Spinal cord (tissue), 9 donors: ENCODE measurements at regions not wholly inside any gene's neighbourhood (a gene's known extent, or its start where the extent isn't known, plus 50 kb on each side); places are given as distances from the start of the nearest gene placed in this dataset.

Source experiments
- DNase-seq, 6 donors: peaks; one replicate each; pipeline versions ENCODE4 v3.0.0 to v3.0.0-alpha.2; 2013 to 2015; ENCODE audit warnings: low spot score in 6 of 6, low read depth in 4 of 6
- H3K27ac ChIP-seq: one replicate; pipeline ENCODE4 v1.5.1; 2013; ENCODE audit warnings: low read depth, low read length, control low read depth
- H3K27me3 ChIP-seq: one replicate; pipeline ENCODE4 v1.6.1; 2013; ENCODE audit warnings: low read length; ENCODE audit not compliant: control insufficient read depth, insufficient read depth
- H3K36me3 ChIP-seq: one replicate; pipeline ENCODE4 v1.6.1; 2013; ENCODE audit warnings: low read length; ENCODE audit not compliant: control insufficient read depth, insufficient read depth
- H3K4me1 ChIP-seq: one replicate; pipeline ENCODE4 v1.6.1; 2013; ENCODE audit warnings: low read length; ENCODE audit not compliant: control insufficient read depth, insufficient read depth
- H3K4me3 ChIP-seq: one replicate; pipeline ENCODE4 v1.5.1; 2013; ENCODE audit warnings: low read depth, low read length, control low read depth
- H3K9me3 ChIP-seq: one replicate; pipeline ENCODE4 v1.6.1; 2013; ENCODE audit warnings: low read length; ENCODE audit not compliant: control insufficient read depth, insufficient read depth
- WGBS: methylation state at CpG from one replicate; pipeline ENCODE4 v1.1.5; 2013; ENCODE audit warnings: missing lambda C conversion rate; ENCODE audit not compliant: insufficient coverage; 5-methylcytosine and 5-hydroxymethylcytosine counted together
- donor health status: healthy.

DNA sequence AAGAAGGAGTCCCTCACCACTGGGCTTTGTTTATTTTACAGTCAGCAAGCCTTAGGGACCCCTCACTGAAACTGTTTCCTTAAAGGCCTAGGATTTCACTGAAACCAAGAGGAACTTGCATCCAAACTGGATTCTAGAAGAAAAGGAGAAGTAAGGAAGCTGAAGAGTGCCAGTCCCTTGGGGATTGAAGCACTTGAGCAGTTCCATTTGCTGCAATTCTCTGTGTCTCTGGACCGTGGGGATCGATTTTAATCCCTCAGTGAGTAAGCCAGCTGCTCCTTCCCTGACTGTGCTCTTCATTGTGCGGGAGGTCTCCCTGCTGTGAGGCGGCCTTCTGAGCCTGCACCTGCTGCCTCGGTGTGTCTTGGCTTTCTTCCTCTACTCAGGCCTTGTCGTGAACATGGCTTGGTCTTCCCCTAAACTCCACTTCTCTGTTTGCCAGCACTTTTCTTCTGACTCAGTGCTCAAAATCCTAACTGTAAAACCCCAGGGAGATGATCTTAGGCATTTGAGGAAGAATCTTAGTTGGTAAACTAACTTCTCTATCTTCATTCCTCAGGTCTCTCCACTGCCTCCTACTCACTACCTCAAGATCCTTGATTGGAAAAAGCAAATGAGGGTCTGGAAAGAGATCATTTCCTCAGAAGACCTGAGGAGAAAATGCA is 132.6 kb downstream of the SLC38A6 start:
- Histone ChIP-seq H3K27me3 (no peaks in the 10 kb centered on the region), H3K9me3 (peaks cover 2% of the 10 kb centered on the region), H3K4me3 (no peak overlapping the region), H3K27ac (no peak overlapping the region), H3K4me1 (peaks cover 10% of the 10 kb centered on the region), H3K36me3 (no peaks in the 10 kb centered on the region)
- DNase-seq: peak in 1 of 6 donors; percentile 25
- WGBS: 43% methylated on average over 6 of the region's 6 CpGs

DNA sequence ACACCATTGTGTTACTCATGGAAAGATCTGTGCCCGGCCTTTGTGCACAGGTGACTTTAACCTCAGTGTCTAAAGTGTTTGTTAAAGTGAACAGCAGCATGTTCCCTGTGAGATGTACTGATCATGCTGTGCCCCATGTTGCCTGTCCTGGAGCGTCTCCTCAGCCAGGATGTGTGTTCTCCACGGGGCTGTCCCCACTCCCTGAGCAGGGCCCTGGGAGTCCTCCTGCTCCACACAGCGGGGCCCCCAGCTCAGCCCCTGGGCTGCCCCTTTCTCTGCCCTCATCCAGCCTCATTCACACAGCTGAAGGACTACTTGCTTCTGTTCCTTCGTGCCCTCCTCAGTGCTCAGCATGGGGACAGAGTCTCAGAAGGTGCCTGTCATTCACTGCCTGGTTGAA is 131.5 kb downstream of the SLC38A6 start:
- Histone ChIP-seq H3K27me3 (no peaks in the 10 kb centered on the region), H3K9me3 (peaks cover 2% of the 10 kb centered on the region), H3K4me3 (no peak overlapping the region), H3K36me3 (no peaks in the 10 kb centered on the region), H3K27ac (no peak overlapping the region), H3K4me1 (peaks cover 16% of the 10 kb centered on the region)
- DNase-seq: no peak
- 86% methylated on average over 5 of the region's 5 CpGs for WGBS

DNA sequence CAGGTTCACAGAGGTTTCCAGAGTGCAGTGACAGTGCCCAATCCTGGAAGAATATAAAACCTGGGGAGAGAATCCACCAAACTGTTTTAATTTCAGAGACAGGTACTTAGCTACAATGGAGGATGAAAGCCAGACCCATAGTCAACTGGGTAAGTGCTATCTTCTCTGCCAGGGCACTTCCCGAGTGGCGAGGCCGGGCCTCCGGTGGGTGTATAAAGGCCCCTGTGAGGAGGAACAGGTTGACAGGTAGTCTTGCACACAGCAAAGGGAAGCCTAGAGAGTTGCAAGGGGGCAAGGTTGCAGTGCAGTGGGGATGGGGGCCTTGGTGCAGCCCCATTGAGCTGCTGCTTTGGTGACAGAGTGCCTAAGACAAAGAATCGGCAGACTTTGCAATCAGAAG is 130.7 kb downstream of the SLC38A6 start:
- 86% methylated on average over 4 of the region's 5 CpGs for WGBS
- Histone ChIP-seq H3K4me3 (no peak overlapping the region), H3K9me3 (peaks cover 2% of the 10 kb centered on the region), H3K4me1 (peaks cover 24% of the 10 kb centered on the region), H3K27ac (no peak overlapping the region), H3K27me3 (no peaks in the 10 kb centered on the region), H3K36me3 (no peaks in the 10 kb centered on the region)
- DNase-seq: no peak

DNA sequence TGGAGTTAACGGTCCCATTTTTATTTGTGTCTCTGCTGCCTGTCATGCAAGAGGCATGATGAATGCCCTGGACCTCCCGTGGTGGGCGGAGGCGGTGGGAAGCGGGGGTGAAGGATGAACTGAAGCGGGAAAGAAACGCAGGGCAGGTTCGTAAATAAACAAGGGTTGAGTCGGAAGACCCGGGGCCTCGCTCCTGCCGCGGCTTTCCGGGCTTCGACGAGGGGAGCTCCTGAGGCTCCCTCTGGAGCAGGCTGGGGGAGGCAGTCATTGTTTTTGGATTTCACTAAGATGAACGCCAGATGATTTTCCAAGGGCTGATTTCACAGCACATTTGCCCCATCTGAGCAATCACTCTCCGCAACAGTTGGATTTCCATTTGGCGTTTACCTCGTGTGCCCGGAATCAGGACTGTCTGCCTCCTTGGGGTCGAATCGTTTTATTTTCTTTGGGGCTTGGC is 130.2 kb downstream of the SLC38A6 start:
- no peak overlapping the region for H3K4me3 ChIP-seq
- WGBS: 30% methylated on average over 23 of the region's 23 CpGs
- peak overlapping the region; percentile 57 for H3K27ac ChIP-seq

DNA sequence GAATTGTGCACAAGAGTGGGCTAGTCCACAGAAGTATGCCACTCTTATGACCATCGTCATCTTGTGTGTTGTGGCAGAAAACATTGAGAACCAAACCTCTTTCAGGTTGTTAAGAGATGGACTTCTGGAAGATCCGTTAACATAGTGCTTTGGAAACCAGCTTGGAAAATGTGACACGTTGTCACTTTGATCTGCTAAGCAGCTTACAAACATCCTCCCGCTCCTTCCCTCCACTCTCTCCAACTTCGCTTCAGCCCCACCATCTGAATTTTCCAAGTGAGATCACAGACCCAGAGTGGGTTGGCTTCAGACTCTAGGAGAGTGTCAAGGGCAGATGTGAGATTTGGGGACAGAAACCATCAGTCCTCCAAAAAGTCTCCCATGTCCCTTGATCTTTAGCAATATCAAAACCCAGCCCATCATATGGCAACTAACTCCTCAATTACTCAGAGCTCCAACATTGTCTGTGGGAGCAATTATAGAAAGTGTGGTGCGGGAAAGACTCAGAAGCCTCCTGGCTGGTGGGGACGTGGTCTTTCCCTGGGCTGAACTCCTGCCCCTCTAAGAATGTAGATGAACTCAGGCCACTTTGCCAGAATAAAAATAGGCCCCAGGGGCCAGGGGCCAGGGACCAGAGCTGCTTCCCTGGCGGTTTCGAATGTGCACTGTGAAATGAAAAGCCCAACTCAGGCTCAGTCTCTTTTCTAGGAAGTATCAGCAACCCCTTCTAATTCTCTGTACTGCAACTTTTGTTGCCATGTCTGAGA is 129.5 kb downstream of the SLC38A6 start:
- Histone ChIP-seq H3K27me3 (no peaks in the 10 kb centered on the region), H3K9me3 (peaks cover under 1% of the 10 kb centered on the region), H3K27ac (no peak overlapping the region), H3K4me3 (no peak overlapping the region), H3K36me3 (no peaks in the 10 kb centered on the region), H3K4me1 (peaks cover 25% of the 10 kb centered on the region)
- WGBS: 75% methylated on average over 7 of the region's 9 CpGs
- DNase-seq: no peak

More for the DNA sequence above, 130.2 kb downstream of the SLC38A6 start:
- DNase-seq: no peak
- no peaks in the 10 kb centered on the region for H3K36me3 ChIP-seq
- H3K9me3 ChIP-seq: peaks cover 2% of the 10 kb centered on the region
- H3K4me1 ChIP-seq: peaks cover 25% of the 10 kb centered on the region
- H3K27me3 ChIP-seq: no peaks in the 10 kb centered on the region

DNA sequence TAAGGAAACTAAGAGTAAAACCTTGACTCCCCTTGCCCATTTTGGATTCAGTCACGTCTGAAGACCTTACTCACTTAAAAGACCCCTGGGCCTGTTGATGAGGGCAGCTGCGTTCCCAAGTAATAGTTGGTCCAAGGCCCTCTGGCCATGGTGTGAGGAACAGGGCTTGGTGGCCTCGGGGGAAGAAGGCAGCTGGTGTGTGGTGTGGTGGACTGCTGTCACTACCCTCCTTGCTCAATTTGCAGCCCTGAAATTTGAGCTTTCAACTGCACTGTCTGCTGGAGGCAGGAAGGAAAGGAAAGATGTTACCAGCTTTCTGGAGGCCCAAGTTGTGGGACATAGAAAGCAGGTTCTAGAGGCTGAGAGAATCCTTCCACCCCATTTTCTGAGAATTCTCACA is 128.2 kb downstream of the SLC38A6 start:
- WGBS: 57% methylated on average over 2 of the region's 3 CpGs
- no peaks in the 10 kb centered on the region for H3K36me3 ChIP-seq
- H3K4me3 ChIP-seq: no peak overlapping the region
- H3K4me1 ChIP-seq: peaks cover 25% of the 10 kb centered on the region
- H3K27me3 ChIP-seq: no peaks in the 10 kb centered on the region
- H3K9me3 ChIP-seq: no peaks in the 10 kb centered on the region
- DNase-seq: no peak
- H3K27ac ChIP-seq: no peak overlapping the region

DNA sequence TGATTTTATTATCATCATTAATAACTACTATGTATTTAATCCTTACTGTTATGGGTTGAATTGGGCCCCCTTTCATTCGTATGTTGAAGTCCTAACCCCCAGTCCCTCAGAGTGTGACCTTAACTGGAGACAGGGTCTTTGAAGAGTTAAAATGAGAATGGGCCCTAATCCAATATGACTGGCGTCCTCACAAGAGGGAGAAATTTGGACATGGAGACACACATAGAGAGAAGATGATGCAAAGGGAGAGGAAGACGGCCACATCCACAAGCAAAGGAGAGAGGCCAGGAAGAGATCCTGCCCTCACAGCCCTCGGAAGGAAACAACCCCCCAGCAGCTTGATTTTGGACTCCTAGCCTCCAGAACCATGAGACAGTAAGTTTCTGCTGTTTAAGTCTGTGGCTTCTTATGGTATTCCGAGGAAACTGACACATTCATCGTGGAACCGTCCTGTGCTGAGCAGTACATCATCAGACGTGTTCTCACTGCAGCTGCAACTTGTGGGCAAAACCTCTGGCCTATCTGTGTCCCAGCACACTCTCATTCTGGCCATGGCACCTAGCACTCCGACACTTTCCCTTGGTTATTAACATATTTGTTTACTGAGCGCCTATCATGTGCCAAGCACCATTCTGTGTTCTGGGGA is 127.6 kb downstream of the SLC38A6 start:
- Histone ChIP-seq H3K4me3 (no peak overlapping the region), H3K27ac (no peak overlapping the region), H3K36me3 (no peaks in the 10 kb centered on the region), H3K27me3 (no peaks in the 10 kb centered on the region), H3K4me1 (peaks cover 31% of the 10 kb centered on the region), H3K9me3 (no peaks in the 10 kb centered on the region)
- WGBS: 88% methylated on average over 6 of the region's 10 CpGs
- DNase-seq: no peak

DNA sequence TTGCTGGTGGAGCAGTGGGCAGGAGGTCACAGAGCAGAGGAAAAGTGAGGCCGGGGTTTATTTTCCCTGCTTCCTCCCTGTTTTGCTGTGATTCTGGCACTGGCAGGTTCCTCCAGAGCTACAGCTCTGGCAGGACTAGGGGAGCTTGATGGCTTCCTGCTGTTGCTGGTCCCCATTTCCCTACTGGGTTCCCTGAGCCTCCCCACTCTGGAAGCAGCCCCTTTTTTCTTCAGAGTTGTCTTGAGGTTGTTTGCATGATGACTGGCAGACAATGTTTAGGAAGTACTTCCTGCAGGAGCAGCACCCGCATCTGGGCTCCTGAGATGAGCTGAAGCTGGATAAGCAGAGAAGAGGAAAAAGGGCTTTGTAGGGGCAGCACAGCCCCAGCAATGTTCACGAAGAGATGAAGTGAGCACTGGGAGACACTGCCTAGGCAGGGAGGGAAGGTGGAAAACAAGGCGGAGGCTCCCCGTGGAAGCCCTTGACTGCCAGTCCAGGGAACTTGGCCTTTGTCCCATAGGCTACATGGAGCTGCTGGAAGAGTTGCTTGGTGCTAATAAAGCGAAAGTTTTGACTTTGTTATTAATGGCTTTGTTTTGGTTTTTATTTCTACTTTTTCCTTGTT is 126.9 kb downstream of the SLC38A6 start:
- Histone ChIP-seq H3K4me1 (peaks cover 35% of the 10 kb centered on the region), H3K9me3 (no peaks in the 10 kb centered on the region), H3K36me3 (no peaks in the 10 kb centered on the region), H3K27ac (no peak overlapping the region), H3K4me3 (no peak overlapping the region), H3K27me3 (no peaks in the 10 kb centered on the region)
- 87% methylated on average over 5 of the region's 6 CpGs for WGBS
- no peak for DNase-seq

DNA sequence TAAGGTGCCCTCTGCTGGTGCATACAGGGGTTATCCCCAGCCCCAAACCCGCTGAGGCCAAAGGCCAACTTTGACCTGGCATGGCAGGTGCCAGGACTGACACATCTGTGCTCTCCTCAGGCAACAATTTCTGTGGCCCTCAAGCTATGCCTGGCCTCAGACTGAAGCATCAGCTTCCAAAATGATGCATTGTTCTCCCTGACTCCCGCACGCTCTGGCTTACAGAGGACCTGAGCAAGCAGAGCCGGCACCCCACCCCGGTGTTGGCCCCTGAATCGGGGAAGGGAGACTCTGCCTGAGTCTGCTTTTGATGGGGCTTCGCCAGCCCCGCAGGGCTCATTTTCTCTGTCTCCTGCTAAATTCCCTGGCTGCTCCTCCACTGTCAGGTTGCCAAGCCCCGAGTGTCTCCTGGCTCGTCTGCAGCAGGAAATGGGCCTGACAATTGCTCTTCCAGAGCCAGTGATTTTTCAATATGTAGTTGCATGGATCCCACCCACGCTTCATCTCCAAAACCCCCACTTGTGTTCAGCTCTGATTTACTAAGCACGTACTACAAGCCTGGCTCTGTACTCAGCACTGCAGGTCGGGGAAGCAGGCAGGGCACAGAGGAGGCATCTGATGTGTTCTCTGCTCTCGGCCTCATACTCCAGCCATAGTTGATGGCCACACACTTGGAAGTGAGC is 126.1 kb downstream of the SLC38A6 start:
- peaks cover 38% of the 10 kb centered on the region for H3K4me1 ChIP-seq
- peak in 2 of 6 donors; percentile 20 to 71 for DNase-seq
- H3K27me3 ChIP-seq: no peaks in the 10 kb centered on the region
- no peaks in the 10 kb centered on the region for H3K36me3 ChIP-seq
- no peak overlapping the region for H3K27ac ChIP-seq
- no peaks in the 10 kb centered on the region for H3K9me3 ChIP-seq
- 53% methylated on average over 13 of the region's 14 CpGs for WGBS
- H3K4me3 ChIP-seq: no peak overlapping the region
